B cell (primary cell): ENCODE measurements at regions not wholly inside any gene's neighbourhood (a gene's known extent, or its start where the extent isn't known, plus 50 kb on each side); places are given as distances from the start of the nearest gene placed in this dataset.

Experiments used
- ATAC-seq: fragments of 200-7000 bp; cut with Tn5 transposase; one replicate; pipeline ENCODE4 v1.10.0; 2021; ENCODE audit warnings: low read depth, mild to moderate bottlenecking, moderate number of reproducible peaks, moderate library complexity
- CTCF ChIA-PET: fragments of 350-600 bp; sonication (Branson Sonifier 250); formaldehyde crosslinking; loops from one replicate; lab custom pipeline; 2021; ENCODE audit warnings: antibody characterized with exemption, inconsistent platforms; lab: Charles Lee
- POLR2A ChIA-PET: fragments of 350-600 bp; sonication (Branson Sonifier 250); formaldehyde crosslinking; loops from one replicate; lab custom pipeline; 2021; ENCODE audit warnings: antibody characterized with exemption; lab: Charles Lee
- DNase-seq: peaks from one replicate; pipeline ENCODE4 v3.0.0; 2013
- H2AFZ ChIP-seq: 2 replicates; pipeline ENCODE4 v1.6.1; 2012; ENCODE audit warnings: mild to moderate bottlenecking, low read depth, low read length; ENCODE audit not compliant: insufficient read depth, poor library complexity, severe bottlenecking
- H3K27ac ChIP-seq, 2 donors: 1 replicate in 1 of 2; 2 replicates in 1 of 2; pipeline ENCODE4 v1.5.1; 2012 to 2013; ENCODE audit warnings: low read length in 2 of 2, mild to moderate bottlenecking in 2 of 2, moderate library complexity in 1 of 2
- H3K27me3 ChIP-seq, 4 experiments: fragments of 200-600 bp in 1 of 4; sonication (generic) in 1 of 4; replicated peaks in 1 of 4; 1 replicate in 2 of 4; 2 replicates in 2 of 4; pipeline versions ENCODE4 v1.6.1 to v1.7.0; 2013 to 2016; ENCODE audit warnings: low read length in 3 of 4, mild to moderate bottlenecking in 2 of 4, mixed read lengths in 1 of 4, moderate library complexity in 1 of 4; ENCODE audit not compliant: insufficient read depth in 4 of 4, control insufficient read depth in 3 of 4; ENCODE audit errors: control extremely low read depth in 1 of 4
- H3K36me3 ChIP-seq, 2 experiments: replicated peaks in 1 of 2; 1 replicate in 1 of 2; 2 replicates in 1 of 2; pipeline versions ENCODE4 v1.6.1 to v1.7.1; 2013; ENCODE audit warnings: low read length in 1 of 2; ENCODE audit not compliant: insufficient read depth in 2 of 2, control insufficient read depth in 1 of 2; ENCODE audit errors: control extremely low read depth in 1 of 2, extremely low read depth in 1 of 2
- H3K4me1 ChIP-seq, 2 donors: fragments of 200-600 bp in 1 of 2; sonication (generic) in 1 of 2; 1 replicate in 1 of 2; 2 replicates in 1 of 2; pipeline versions ENCODE4 v1.5.1 to v1.6.1; 2013 to 2017; ENCODE audit warnings: low read length in 2 of 2; ENCODE audit not compliant: control insufficient read depth in 2 of 2, insufficient read depth in 2 of 2
- H3K4me2 ChIP-seq: replicated peaks from 2 replicates; pipeline ENCODE3; 2012; ENCODE audit warnings: mild to moderate bottlenecking, low read depth, low read length; ENCODE audit not compliant: poor library complexity, severe bottlenecking
- H3K4me3 ChIP-seq, 5 experiments: fragments of 200-600 bp in 1 of 5; sonication (generic) in 1 of 5; 1 replicate in 3 of 5; 2 replicates in 2 of 5; pipeline versions ENCODE4 v1.5.1 to v1.7.0; 2011 to 2016; ENCODE audit warnings: low read length in 4 of 5, mild to moderate bottlenecking in 4 of 5, low read depth in 2 of 5, control low read depth in 1 of 5, moderate library complexity in 1 of 5; ENCODE audit not compliant: insufficient read depth in 1 of 5; ENCODE audit errors: control extremely low read depth in 1 of 5, extremely low read depth in 1 of 5
- H3K79me2 ChIP-seq: fragments of 200-600 bp; sonication (generic); one replicate; pipeline ENCODE4 v1.6.0; 2016; ENCODE audit warnings: low read length; ENCODE audit not compliant: control insufficient read depth, insufficient read depth
- H3K9ac ChIP-seq: fragments of 200-600 bp; sonication (generic); 2 replicates; pipeline ENCODE4 v1.6.1; 2017; ENCODE audit warnings: mild to moderate bottlenecking, low read length, moderate library complexity
- H3K9me3 ChIP-seq, 3 donors: one replicate each; pipeline versions ENCODE4 v1.6.1 to v1.7.1; 2013; ENCODE audit warnings: low read length in 2 of 3; ENCODE audit not compliant: control insufficient read depth in 2 of 3, insufficient read depth in 1 of 3; ENCODE audit errors: control extremely low read depth in 1 of 3
- H4K20me1 ChIP-seq: 2 replicates; pipeline ENCODE4 v1.6.0; 2012; ENCODE audit warnings: mild to moderate bottlenecking, low read length; ENCODE audit not compliant: insufficient read depth, control insufficient read depth, poor library complexity, severe bottlenecking
- H3K27ac Mint-ChIP-seq: one replicate; pipeline ENCODE4 v1.8.0; 2021; ENCODE audit warnings: mixed read lengths
- H3K27me3 Mint-ChIP-seq: one replicate; pipeline ENCODE4 v1.8.0; 2021; ENCODE audit warnings: mixed read lengths
- H3K4me1 Mint-ChIP-seq: one replicate; pipeline ENCODE4 v1.8.0; 2021; ENCODE audit warnings: mixed read lengths
- H3K4me3 Mint-ChIP-seq: one replicate; pipeline ENCODE4 v1.8.0; 2021; ENCODE audit warnings: mixed read lengths
- H3K9me3 Mint-ChIP-seq: one replicate; pipeline ENCODE4 v1.8.0; 2022; ENCODE audit warnings: mixed read lengths; ENCODE audit not compliant: insufficient read depth
- CTCF ChIP-seq: fragments of 200-600 bp; IDR thresholded peaks from one replicate; pipeline ENCODE4 v1.8.0; 2022; ENCODE audit warnings: antibody characterized with exemption, mild to moderate bottlenecking
- EZH2 ChIP-seq: IDR thresholded peaks from 2 replicates; pipeline ENCODE4 v1.6.1; 2012; ENCODE audit warnings: borderline replicate concordance, low read depth, mild to moderate bottlenecking, moderate library complexity, low read length; ENCODE audit not compliant: insufficient read depth, poor library complexity, severe bottlenecking
- WGBS: methylation state at CpG from one replicate; pipeline ENCODE4 v1.1.5; 2013; ENCODE audit warnings: missing lambda C conversion rate; ENCODE audit not compliant: insufficient coverage; 5-methylcytosine and 5-hydroxymethylcytosine counted together
- intact Hi-C: fragments of 100-400 bp; cut with micrococcal nuclease; formaldehyde crosslinking; loops from one replicate; pipeline ENCODE4 v1.10.0; 2022

DNA sequence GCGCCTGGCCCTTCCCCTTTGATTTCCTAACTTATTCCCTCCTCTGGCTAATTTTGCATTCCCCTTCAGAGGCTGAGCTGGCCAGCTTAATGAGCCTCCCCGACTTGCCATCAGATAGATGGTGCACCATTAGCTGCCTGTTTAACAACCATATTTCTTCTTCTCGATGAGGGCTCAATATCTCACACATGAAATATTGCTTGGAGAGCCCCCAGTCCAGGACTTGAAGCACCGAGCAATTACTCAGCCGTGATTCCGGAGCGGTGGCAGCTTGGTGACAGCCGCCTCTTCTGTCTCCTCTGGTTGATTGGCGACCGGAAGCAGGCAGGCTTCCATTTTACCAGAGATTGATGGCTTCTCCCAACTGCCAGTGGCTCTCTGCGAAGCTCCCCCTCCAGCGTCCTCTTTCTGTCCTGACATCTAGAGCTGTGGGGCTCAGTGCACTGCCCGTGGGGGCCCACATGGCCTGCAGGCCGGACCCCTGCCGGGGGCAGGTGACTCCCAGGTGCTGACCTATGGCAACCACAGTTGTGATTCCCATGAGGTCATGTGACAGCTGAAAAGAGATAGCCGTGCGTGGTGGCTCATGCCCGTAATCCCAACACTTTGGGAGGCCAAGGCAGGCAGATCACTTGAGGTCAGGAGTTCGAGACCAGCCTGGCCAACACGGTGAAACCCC lies 133.7 kb upstream of the SEC14L1 start:
- ChIA-PET POLR2A (no interaction called here), CTCF (interaction anchor here (1.0 kb wide), 1 partner anchor 8 kb away, joined by 3 read pairs; no protein-coding TSS in a partner anchor)
- Histone ChIP-seq H4K20me1 (no peaks in the 10 kb centered on the region), H3K4me2 (no peak overlapping the region), H3K27ac (no peak overlapping the region), H3K4me3 (no peak overlapping the region), H3K79me2 (no peaks in the 10 kb centered on the region), H3K4me1 (peaks cover 0 to 4% of the 10 kb centered on the region in 2 donors), H3K9ac (no peak overlapping the region), H3K9me3 (peaks cover 4 to 8% (median 5%) of the 10 kb centered on the region in 3 donors), H2AFZ (no peak overlapping the region), H3K36me3 (no peaks in the 10 kb centered on the region), H3K27me3 (peaks cover 0 to 6% (median 2%) of the 10 kb centered on the region in 4 experiments)
- Mint-ChIP-seq H3K4me3 (no peak overlapping the region), H3K9me3 (peaks cover 3% of the 10 kb centered on the region), H3K27me3 (peaks cover 23% of the 10 kb centered on the region), H3K4me1 (peaks cover 5% of the 10 kb centered on the region), H3K27ac (no peak overlapping the region)
- DNase-seq, result no peak
- ATAC-seq, result no peak
- intact Hi-C loops, result no loop called here
- TF ChIP-seq CTCF (no peak), EZH2 (no peak)
- 69% methylated on average over 20 of the region's 20 CpGs for WGBS

GRCh38 chr17:77009877-77010276 lies 130.9 kb upstream of the SEC14L1 start:
- Mint-ChIP-seq H3K4me1 (peaks cover 5% of the 10 kb centered on the region), H3K9me3 (peaks cover 3% of the 10 kb centered on the region), H3K4me3 (no peak overlapping the region), H3K27ac (no peak overlapping the region), H3K27me3 (peaks cover 23% of the 10 kb centered on the region)
- Histone ChIP-seq H3K4me2 (no peak overlapping the region), H3K27me3 (peaks cover 0 to 6% (median 2%) of the 10 kb centered on the region in 4 experiments), H3K27ac (no peak overlapping the region), H3K36me3 (no peaks in the 10 kb centered on the region), H3K4me1 (peaks cover 0 to 4% of the 10 kb centered on the region in 2 donors), H3K4me3 (no peak overlapping the region), H2AFZ (no peak overlapping the region), H3K9ac (no peak overlapping the region), H3K79me2 (no peaks in the 10 kb centered on the region), H4K20me1 (no peaks in the 10 kb centered on the region), H3K9me3 (peaks cover 4 to 8% (median 5%) of the 10 kb centered on the region in 3 donors)
- no CpG with 5 or more reads among the region's 2 CpGs for WGBS
- ChIA-PET POLR2A (no interaction called here), CTCF (no interaction called here)
- intact Hi-C loops, result no loop called here
- TF ChIP-seq CTCF (no peak), EZH2 (no peak)
- ATAC-seq (no peak), DNase-seq (no peak)
